ENCODE measurements at regions not wholly inside any gene's neighbourhood (a gene's known extent, or its start where the extent isn't known, plus 50 kb on each side); places are given as distances from the start of the nearest gene placed in this dataset.
"Not testable (repeated sequence)": the region's sequence is repeated elsewhere in the genome, so short reads cannot be mapped to it uniquely, and the experiment has no call there.

- not testable (repeated sequence) for DNase-seq (ENCODE audit: low read depth in 2 of 3, low spot score in 2 of 3)
These were observed 1846.0 kb upstream of the DEFB115 start for GRCh38 chr20:29411458-29411820.

DNA sequence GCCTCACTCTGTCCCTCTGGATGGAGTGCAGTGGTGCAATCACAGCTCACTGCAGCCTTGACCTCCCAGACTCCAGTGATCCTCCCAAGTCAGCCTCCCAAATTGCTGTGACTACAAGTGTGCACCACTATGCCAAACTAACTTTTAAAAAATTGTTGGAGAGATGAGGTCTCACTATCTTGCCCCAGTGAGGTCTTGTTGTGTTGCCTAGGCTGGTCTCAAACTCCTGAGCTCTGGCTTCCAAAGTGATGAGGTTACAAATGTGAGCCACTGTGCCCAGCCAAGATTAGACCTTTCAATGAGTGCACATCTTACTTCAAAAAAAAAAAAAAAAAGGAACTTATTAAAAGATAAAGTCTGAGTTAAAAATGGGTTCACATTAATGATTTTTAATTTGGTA lies 1838.1 kb upstream of the DEFB115 start:
- DNase-seq (ENCODE audit: low read depth in 2 of 3, low spot score in 2 of 3), result no peak

GRCh38 chr20:29427201-29428060 lies 1830.0 kb upstream of the DEFB115 start:
- DNase-seq (ENCODE audit: low read depth in 2 of 3, low spot score in 2 of 3), result peak in 1 of 3 donors; percentile 19

DNA sequence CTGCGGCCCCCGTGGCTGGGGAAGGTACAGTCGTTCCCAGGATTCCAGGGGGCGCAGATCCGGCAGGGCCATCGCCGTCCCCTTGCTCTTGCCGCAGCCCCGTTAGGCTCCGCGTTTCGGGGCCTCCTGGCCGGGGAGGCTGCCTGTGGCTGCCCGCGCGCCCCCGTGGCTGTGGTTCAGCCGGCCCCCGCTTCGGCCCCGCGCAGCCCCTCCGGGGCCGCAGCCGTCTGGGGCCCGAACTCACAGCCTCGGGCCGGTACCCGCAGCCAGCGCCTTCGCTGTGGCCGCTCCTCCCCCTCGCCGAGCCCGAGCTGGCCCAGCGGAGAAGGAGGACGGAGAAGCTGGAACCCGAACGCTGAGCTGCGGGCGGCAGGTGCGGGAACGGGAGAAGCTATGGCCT lies 1826.9 kb upstream of the DEFB115 start:
- DNase-seq (ENCODE audit: low read depth in 2 of 3, low spot score in 2 of 3), result no peak

- DNase-seq (ENCODE audit: low read depth in 2 of 3, low spot score in 2 of 3), result not testable (repeated sequence)
These were observed 1816.7 kb upstream of the DEFB115 start for GRCh38 chr20:29440721-29441120.

GRCh38 chr20:29443206-29443781 lies 1814.2 kb upstream of the DEFB115 start:
- DNase-seq (ENCODE audit: low read depth in 2 of 3, low spot score in 2 of 3), result peak in 2 of 3 donors; percentile 28 to 60

GRCh38 chr20:29443819-29444218 lies 1813.6 kb upstream of the DEFB115 start:
- DNase-seq (ENCODE audit: low read depth in 2 of 3, low spot score in 2 of 3), result no peak

DNA sequence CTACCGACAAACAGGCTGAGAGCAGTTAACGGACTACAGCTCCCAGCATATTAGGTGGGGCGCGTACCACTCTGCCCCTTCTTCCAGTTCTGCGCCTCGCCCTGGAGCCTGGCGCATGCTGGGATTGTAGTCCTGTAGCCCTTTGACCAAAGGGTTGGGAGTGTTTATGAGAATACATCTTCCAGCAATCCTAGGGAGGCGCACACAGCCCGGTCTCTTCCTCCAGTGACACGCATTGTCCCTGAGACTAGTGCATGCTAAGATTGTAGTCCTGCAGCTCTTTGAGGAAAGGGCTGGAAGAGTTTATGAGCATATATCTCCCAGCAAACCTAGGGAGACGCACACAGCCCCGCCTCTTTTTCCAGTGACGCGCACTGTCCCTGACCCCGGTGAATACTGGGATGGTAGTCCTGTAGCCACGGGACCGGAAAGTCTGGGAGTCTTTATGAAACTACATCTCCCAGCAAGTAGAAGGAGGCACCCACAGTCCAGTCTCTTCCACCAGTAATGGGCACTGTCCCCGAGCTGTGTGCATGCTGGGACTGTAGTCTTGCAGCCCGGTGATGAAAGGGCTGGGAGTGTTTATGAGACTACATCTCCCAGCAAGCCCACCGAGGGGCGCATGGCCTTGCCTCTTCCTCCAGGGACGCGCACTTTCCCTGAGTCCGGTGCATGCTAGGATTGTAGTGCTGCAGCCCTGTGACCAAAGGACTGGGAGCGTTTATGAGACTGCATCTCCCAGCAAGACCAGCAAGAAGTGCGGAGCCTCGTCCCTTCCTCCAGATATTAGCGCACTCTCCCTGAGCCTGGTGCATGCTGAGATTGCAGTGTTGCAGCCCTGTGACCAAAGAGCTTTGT lies 1812.2 kb upstream of the DEFB115 start:
- peak in 2 of 3 donors; percentile 48 to 69 for DNase-seq (ENCODE audit: low read depth in 2 of 3, low spot score in 2 of 3)

GRCh38 chr20:29447517-29448484 lies 1809.7 kb upstream of the DEFB115 start:
- not testable (repeated sequence) for DNase-seq (ENCODE audit: low read depth in 2 of 3, low spot score in 2 of 3)

DNA sequence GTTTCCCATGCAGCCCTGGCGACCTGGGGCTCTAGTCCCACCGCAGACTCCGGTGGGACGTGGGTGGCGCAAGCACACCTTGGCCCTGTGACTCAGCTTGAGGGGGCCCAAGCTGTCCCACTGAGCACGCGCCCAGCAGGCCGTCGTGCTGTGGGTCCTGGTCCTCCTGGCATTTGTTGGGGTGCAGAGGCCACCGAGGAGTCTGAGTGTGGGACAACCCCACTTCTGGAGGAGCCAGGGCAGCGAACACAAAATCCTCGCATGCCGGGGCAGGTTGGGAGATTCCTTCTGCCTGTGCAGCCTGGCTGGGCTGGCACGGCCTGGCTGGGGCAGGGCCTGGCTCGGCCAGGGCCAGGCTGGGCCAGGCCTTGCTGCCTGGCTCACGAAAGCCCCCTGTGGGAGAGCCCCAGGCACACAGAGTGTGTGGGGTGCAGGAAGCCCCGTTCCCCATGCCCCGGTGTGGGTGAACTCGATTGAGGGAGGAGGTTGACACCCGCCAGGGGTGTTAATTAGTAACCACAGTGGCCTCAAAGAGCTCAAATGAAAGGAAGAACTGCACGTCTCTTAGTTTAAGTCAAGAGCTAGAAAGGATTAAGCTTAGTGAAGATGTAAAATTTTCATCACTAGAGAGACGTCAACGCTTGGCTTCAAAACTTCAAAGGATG lies 1808.5 kb upstream of the DEFB115 start:
- DNase-seq (ENCODE audit: low read depth in 2 of 3, low spot score in 2 of 3), result no peak

DNA sequence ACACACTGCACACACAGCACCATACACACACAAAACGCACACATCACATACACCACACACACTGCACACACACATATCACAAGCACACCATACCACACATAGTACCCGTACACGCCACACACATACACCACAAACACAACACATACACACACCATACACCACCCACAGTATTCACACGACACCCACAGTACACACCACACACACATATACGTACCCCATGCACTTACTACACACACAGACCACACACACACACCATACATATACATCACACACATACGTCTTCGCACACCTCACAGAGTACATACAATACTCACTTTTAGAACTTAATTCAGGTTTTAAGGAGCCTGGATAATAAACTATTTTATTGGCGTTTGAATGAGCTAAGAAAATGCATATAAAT lies 1805.3 kb upstream of the DEFB115 start:
- no peak for DNase-seq (ENCODE audit: low read depth in 2 of 3, low spot score in 2 of 3)

DNA sequence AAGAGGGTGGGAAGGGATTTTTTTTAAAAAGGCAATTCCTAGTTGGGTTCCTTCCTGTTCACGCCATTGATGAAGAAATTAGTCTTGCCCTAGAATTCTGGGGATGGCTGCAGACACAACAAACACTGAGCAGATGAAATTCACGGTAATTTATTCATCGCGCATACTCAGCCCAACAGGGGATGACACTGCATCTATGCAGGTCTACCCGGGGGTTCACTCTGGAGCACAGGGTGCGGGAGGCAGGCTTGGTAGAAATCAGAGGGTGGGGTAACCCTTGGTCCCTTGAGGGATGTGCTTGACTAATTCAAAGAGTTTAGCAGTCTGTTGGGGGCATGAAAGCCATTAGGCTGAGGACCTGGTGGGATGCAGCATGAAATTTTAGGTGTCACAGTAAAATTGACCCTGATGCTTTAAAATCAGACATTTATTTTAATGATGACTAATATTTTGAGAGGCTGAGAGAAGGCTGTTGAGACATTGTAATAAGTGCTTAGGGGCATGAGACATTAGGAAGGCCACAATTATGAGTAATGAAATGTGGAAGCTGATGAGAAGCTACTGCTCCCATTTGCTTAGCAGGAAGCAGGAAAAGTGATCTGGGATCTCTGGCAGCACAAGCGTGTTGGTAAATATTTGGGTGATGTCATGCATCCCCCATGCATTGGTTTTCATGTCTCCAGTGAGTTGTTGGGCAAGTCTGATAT lies 1800.3 kb upstream of the DEFB115 start:
- DNase-seq (ENCODE audit: low read depth in 2 of 3, low spot score in 2 of 3), result not testable (repeated sequence)

GRCh38 chr20:29472606-29473005 lies 1784.9 kb upstream of the DEFB115 start:
- DNase-seq (ENCODE audit: low read depth in 2 of 3, low spot score in 2 of 3), result no peak

DNA sequence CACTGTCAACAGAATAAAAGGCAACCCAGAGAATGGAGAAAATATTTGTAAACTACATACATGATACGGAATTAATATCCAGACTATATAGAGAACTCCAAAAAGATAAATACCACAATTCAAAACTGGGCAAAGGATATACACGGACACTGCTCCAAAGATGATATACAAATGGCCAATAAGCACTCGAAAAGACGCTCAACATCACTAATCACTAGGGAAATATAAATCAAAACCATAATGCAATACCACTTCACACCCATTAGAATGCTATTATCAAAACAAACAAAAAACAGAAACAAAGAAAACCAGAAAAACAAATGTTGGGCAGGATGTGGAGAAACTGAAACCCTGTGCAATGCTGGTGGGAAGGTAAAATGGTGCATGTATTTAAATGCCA lies 1764.6 kb upstream of the DEFB115 start:
- DNase-seq (ENCODE audit: low read depth in 2 of 3, low spot score in 2 of 3), result not testable (repeated sequence)

DNA sequence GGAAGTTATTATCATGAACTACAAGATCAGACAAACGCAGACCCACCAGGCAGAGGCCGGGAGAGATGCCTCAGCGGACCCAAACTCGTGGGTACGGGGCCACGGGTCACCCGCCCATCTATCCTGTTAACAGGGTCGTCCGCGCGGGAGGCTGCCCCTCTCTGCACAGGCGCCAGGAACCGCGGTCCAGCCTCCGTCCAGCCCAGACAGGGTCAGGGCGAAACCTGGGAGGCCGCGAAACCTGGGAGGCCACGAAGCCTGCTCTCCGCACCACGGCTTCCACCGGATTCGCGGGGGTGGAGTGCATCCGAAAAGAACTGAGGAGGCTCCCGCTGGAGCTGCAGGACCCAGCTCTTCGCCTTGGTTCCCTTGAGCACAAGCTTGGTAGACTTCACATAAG lies 1760.7 kb upstream of the DEFB115 start:
- DNase-seq (ENCODE audit: low read depth in 2 of 3, low spot score in 2 of 3), result not testable (repeated sequence)

GRCh38 chr20:29497261-29497671 lies 1760.2 kb upstream of the DEFB115 start:
- DNase-seq (ENCODE audit: low read depth in 2 of 3, low spot score in 2 of 3), result peak in 1 of 3 donors; percentile 18

GRCh38 chr20:29497684-29498083 lies 1759.8 kb upstream of the DEFB115 start:
- DNase-seq (ENCODE audit: low read depth in 2 of 3, low spot score in 2 of 3), result not testable (repeated sequence)

GRCh38 chr20:29500738-29501137 lies 1756.7 kb upstream of the DEFB115 start:
- not testable (repeated sequence) for DNase-seq (ENCODE audit: low read depth in 2 of 3, low spot score in 2 of 3)

GRCh38 chr20:29514634-29515033 lies 1742.8 kb upstream of the DEFB115 start:
- not testable (repeated sequence) for DNase-seq (ENCODE audit: low read depth in 2 of 3, low spot score in 2 of 3)
